SH-SY5Y (cell line): ENCODE measurements at regions not wholly inside any gene's neighbourhood (a gene's known extent, or its start where the extent isn't known, plus 50 kb on each side); places are given as distances from the start of the nearest gene placed in this dataset.

Experiments used
- GATA2 ChIP-seq: IDR thresholded peaks from 2 replicates; pipeline ENCODE4 v1.6.1; 2011; ENCODE audit warnings: mild to moderate bottlenecking, low read depth, low read length
- GATA3 ChIP-seq: IDR thresholded peaks from 2 replicates; pipeline ENCODE4 v1.6.1; 2011; ENCODE audit warnings: low read depth, mild to moderate bottlenecking, low read length, moderate library complexity

GRCh38 chr6:126233192-126233591 lies 106.7 kb upstream of the CENPW start:
- TF ChIP-seq GATA2 (no peak), GATA3 (no peak)
